DOHH2 (cell line): ENCODE measurements at regions not wholly inside any gene's neighbourhood (a gene's known extent, or its start where the extent isn't known, plus 50 kb on each side); places are given as distances from the start of the nearest gene placed in this dataset.

Source experiments
- CTCF ChIP-seq: fragments of 200-600 bp; sonication (generic); IDR thresholded peaks from one replicate; pipeline ENCODE4 v1.5.1; 2014; ENCODE audit warnings: antibody characterized with exemption, mild to moderate bottlenecking, low read depth, low read length; ENCODE audit not compliant: poor library complexity, severe bottlenecking
- EZH2phosphoT487 ChIP-seq: fragments of 200-600 bp; sonication (generic); IDR thresholded peaks from 2 replicates; pipeline ENCODE4 v1.6.1; 2017; ENCODE audit warnings: borderline replicate concordance, mild to moderate bottlenecking, antibody characterized with exemption, low read length, moderate library complexity, mixed read lengths

- TF ChIP-seq CTCF (no peak), EZH2phosphoT487 (no peak)
Measured at GRCh38 chr6:77204555-77204954, 258.7 kb downstream of the HTR1B start.
